CD4-positive, alpha-beta T cell treated with Interferon alpha-2 for 1 hour (primary cell): ENCODE measurements at regions not wholly inside any gene's neighbourhood (a gene's known extent, or its start where the extent isn't known, plus 50 kb on each side); places are given as distances from the start of the nearest gene placed in this dataset.
A peak's percentile ranks its signal among the peaks of the same experiment; 100 is the strongest.
"Not testable (repeated sequence)": the region's sequence is repeated elsewhere in the genome, so short reads cannot be mapped to it uniquely, and the experiment has no call there.

Experiments used
- DNase-seq, 2 donors: peaks; one replicate each; pipeline ENCODE4 v3.0.0-alpha.2; 2020 to 2022

DNA sequence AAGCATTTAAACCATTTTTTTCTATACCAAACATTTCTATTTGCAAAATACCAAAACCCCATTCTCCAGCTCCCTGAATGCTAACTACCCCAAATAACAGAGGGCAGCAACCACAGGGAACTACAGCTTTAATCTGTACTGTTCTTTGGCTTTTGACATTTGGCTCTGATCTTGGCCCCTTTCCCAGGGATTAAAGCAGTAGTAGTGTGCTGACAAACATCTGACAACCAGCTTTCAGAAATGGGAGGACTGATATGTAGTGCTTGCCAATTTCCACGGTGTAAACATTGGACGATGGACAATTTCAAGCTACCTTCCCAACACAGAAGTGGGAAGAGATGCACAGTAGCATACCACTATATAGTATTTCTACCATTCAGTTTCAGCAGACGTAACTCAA, 88.4 kb upstream of the TEAD1 start:
- no peak for DNase-seq

- peak in 1 of 2 donors; percentile 3 for DNase-seq
Observed at GRCh38 chr11:12587333-12587991, 86.8 kb upstream of the TEAD1 start.

- DNase-seq: no peak
Observed at GRCh38 chr11:12591706-12592105, 82.5 kb upstream of the TEAD1 start.

GRCh38 chr11:12592283-12592682, 81.9 kb upstream of the TEAD1 start:
- no peak for DNase-seq

GRCh38 chr11:12595089-12595847, 79.0 kb upstream of the TEAD1 start:
- not testable (repeated sequence) for DNase-seq

DNA sequence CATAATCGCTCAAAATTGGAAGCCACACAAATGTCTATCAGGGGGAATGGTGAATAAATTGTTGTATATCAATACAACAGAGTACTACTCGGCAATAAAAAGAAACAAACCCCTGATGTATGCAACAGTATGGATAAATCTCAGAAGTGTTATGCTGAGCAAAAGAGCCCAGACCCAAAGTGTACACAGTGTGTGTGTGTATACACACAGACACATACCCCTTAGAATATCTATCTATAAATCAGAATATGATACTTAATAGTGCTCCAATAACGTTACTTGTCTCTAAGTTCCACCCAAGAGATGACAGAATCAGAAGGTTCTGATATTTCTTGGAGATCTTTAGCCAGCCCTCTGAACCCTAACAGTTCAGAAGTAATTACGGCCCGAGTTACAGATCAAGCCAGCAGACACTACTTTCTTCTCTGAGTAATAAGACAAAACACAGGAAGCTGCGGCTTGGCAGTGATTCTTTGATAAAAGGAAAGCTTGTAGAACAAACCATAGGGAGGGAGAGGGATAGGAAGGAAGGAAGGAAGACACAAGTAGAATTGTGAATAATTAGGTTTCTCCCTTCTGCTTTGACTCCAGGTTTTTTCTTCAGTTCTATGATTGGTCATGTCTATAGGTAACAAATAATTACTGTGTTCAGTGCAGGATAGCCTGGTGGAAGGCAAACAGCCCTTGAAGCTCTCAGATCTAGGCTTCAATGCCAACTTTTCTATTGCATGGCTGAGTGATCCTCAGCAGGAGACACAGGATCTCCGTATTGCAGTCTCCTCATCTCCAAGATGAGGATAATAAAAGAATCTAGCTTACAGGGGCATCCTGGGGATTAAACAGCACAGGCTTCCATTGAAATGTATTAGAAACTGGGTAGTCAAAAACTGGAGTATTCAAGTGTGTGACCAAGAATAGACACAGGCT, 75.6 kb upstream of the TEAD1 start:
- peak in 1 of 2 donors; percentile 14 for DNase-seq

DNA sequence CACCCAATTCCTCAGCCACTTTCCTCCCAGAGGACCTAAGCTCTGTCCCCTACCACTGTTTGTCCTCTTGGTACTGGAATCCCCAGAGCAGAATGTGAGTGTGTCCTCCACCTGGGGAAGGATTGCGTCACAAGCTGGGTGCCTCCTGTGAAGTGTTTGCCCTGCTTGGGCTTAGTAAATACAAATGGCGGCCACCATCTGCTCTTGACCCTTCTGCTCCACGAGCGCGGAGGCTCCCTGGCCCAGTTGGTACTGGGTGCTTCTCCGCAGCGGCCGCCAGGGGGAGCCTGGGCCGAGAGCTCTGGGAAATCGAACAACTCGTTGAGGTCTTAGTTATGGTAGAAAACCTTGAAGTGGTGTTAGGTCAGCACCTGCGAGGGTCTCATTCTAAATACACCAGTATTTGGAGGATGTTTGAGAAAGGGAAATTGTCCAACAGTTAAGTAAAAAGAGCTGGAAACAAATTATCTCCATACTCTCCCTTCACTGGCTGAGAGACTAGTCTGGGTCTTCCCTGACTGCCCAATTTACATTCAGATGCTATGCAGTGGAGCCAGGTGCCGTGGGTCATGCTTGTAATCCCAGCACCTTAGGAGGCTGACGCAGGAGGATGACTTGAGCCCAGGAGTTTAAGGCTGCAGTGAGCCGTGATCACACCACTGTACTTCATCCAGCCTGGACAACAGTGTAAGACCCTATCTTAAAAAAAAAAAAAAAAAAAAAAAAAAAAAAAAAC, 74.6 kb upstream of the TEAD1 start:
- peak; percentile 5 to 16 for DNase-seq

DNA sequence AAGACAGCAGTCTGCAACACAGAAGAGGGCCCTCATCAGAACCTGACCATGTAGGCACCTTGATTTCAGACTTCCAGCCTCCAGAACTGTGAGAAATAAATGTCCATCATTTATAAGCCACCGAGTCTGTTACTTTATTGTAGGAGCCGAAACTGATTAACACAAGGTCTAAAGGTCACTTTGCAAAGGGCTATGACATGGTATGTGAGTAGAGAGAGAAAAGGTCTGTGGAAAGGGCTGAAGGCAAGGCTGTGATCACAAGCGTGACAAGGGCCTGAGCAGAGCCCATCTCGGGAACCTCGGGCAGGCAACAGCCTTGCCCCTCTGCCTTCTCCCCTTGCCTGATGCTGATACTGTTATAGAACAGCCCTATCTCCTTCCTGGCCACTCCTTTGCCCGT, 73.4 kb upstream of the TEAD1 start:
- no peak for DNase-seq

- DNase-seq: no peak
Observed at GRCh38 chr11:12602421-12602820, 71.8 kb upstream of the TEAD1 start.

- DNase-seq: no peak
Observed at GRCh38 chr11:12603143-12604088, 70.8 kb upstream of the TEAD1 start.

GRCh38 chr11:12604557-12605153, 69.6 kb upstream of the TEAD1 start:
- DNase-seq: no peak

DNA sequence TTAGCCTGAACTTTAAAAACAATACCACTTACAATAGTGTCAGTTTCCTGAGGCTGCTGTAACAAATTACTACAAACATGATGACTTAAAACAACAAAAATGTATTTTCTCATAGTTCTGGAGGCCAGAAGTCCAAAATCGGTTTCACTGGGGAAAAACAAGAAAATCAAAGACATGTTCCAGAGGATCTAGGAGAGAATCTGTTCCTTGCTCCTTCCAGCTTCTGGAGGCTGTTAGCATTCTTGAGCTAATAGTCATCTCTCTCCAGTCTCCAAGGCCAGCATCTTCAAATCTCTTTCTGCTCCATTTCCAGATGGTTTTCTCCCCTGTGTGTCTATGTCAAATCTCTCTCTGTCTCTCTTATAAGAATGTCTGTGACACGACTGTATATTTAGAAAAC, 67.6 kb upstream of the TEAD1 start:
- no peak for DNase-seq

DNA sequence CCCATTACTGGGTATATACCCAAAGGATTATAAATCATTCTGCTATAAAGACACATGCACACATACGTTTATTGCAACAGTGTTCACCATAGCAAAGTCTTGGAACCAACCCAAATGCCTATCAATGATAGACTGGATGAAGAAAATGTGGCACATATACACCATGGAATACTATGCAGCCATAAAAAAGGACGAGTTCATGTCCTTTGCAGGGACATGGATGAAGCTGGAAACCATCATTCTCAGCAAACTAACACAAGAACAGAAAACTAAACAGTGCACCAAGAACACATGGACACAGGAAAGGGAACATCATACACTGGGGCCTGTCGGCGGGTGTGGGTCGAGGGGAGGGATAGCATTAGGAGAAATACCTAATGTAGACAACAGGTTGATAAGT, 65.5 kb upstream of the TEAD1 start:
- not testable (repeated sequence) for DNase-seq

GRCh38 chr11:12611352-12611751, 62.9 kb upstream of the TEAD1 start:
- DNase-seq: no peak

DNA sequence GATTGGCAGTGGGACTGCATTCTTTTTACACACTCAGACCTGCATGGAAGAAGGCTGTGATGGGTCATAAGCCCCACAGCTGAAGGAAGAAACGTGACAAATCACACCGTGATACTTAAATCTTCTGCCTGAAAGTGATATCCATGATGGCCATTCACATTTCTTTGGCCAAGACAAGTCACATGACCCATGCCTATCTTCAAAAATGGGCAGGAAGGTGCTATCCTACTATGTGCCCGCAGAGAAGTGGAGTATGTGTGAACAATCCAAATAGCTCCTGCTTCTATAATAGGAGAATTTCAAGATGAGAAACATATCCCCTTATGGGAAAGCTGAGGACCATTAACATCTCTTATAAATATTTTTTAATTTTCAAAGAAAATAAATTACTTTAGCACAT, 56.6 kb upstream of the TEAD1 start:
- DNase-seq: no peak

DNA sequence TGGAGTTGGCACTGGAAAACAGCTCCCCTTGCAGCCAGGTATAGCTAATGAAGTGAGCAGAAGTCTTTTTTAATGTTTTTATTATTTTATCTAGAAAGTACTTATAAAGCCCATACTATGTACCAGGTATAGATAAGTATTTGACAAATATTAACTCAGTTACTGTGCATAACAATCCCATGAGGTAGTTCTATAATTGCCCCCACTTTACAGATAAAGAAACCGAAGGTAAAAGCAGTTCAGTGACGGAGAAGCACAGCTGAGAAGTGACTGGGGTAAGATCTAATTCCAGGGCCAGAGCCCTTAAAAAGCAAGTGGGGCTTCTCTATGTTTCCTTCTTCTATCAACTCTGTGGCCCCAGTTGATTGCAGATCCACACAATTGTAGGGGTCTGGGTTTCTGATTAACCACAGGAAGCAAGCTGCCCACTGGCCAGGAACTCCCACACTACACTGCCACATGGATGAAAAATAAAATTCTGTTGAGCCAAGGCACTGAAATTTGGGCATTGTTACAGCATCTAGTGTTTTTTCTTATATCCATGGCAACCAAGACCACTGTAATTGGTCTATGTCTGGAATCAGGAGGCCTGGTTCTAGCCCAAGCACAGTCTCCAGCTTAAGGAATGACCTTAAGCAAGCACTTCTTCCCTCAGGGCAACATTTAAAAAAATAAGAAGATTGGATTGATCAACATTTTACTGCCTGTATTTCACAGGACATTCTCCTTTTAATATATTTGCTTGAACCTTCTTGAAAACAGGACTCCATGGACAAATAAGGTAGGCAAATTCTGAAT, 55.3 kb upstream of the TEAD1 start:
- DNase-seq: no peak

GRCh38 chr11:12623869-12624268, 50.4 kb upstream of the TEAD1 start:
- no peak for DNase-seq
